ENCODE measurements at regions not wholly inside any gene's neighbourhood (a gene's known extent, or its start where the extent isn't known, plus 50 kb on each side); places are given as distances from the start of the nearest gene placed in this dataset.

DNA sequence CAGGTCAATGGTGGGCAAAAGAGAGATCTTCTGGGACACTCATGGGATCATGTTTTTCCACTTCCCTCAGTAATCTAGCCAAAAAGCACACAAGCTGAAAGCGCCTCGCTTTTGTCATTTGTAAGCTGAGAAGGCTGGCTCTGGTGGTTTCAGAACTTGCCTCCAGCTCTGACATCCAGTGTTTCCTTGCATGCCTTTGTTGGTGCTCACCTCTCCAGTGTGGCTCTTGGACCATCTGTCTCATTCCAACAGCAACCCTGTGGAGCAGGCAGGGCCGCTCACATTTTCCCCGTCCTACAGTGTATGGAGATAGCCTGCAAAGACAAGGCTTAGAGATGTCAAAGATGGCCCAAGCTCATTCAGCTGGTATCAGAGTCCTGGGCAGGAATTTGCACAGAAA lies 160.8 kb upstream of the KLF4 start (continued):
- TF ChIP-seq, protein P1, sequence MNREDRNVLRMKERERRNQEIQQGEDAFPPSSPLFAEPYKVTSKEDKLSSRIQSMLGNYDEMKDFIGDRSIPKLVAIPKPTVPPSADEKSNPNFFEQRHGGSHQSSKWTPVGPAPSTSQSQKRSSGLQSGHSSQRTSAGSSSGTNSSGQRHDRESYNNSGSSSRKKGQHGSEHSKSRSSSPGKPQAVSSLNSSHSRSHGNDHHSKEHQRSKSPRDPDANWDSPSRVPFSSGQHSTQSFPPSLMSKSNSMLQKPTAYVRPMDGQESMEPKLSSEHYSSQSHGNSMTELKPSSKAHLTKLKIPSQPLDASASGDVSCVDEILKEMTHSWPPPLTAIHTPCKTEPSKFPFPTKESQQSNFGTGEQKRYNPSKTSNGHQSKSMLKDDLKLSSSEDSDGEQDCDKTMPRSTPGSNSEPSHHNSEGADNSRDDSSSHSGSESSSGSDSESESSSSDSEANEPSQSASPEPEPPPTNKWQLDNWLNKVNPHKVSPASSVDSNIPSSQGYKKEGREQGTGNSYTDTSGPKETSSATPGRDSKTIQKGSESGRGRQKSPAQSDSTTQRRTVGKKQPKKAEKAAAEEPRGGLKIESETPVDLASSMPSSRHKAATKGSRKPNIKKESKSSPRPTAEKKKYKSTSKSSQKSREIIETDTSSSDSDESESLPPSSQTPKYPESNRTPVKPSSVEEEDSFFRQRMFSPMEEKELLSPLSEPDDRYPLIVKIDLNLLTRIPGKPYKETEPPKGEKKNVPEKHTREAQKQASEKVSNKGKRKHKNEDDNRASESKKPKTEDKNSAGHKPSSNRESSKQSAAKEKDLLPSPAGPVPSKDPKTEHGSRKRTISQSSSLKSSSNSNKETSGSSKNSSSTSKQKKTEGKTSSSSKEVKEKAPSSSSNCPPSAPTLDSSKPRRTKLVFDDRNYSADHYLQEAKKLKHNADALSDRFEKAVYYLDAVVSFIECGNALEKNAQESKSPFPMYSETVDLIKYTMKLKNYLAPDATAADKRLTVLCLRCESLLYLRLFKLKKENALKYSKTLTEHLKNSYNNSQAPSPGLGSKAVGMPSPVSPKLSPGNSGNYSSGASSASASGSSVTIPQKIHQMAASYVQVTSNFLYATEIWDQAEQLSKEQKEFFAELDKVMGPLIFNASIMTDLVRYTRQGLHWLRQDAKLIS (CRISPR knock-in tag; IDR thresholded peaks at IDR 0.05) = no peak
- TF ChIP-seq SP5 (CRISPR knock-in tag; IDR thresholded peaks at IDR 0.05; ENCODE audit: borderline replicate concordance, low read depth) (no peak), SP4 (CRISPR knock-in tag; IDR thresholded peaks at IDR 0.05) (no peak), NFE2L2 (IDR thresholded peaks at IDR 0.05; ENCODE audit: low read length) (no peak), ZNF44 (CRISPR knock-in tag; IDR thresholded peaks at IDR 0.05) (no peak), ZNF383 (CRISPR knock-in tag; IDR thresholded peaks at IDR 0.05; ENCODE audit: borderline replicate concordance) (no peak)
- TF ChIP-seq, protein P2, sequence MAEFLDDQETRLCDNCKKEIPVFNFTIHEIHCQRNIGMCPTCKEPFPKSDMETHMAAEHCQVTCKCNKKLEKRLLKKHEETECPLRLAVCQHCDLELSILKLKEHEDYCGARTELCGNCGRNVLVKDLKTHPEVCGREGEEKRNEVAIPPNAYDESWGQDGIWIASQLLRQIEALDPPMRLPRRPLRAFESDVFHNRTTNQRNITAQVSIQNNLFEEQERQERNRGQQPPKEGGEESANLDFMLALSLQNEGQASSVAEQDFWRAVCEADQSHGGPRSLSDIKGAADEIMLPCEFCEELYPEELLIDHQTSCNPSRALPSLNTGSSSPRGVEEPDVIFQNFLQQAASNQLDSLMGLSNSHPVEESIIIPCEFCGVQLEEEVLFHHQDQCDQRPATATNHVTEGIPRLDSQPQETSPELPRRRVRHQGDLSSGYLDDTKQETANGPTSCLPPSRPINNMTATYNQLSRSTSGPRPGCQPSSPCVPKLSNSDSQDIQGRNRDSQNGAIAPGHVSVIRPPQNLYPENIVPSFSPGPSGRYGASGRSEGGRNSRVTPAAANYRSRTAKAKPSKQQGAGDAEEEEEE (CRISPR knock-in tag; IDR thresholded peaks at IDR 0.05; ENCODE audit: borderline replicate concordance) = no peak

GRCh38 chr9:107648153-107648715 lies 158.7 kb upstream of the KLF4 start:
- Histone ChIP-seq H3K4me2 (ENCODE audit: low read depth, low read length) (no peak overlapping the region), H4K20me1 (ENCODE audit: insufficient read depth, low read length) (no peaks in the 10 kb centered on the region), H3K4me1 (ENCODE audit: insufficient read depth, low read length) (no peaks in the 10 kb centered on the region), H3K27me3 (ENCODE audit: control insufficient read depth in 1 of 2, insufficient read depth in 2 of 2, low read length in 2 of 2) (peaks cover 0 to 8% of the 10 kb centered on the region in 2 experiments; a peak in 1 of 5 replicates), H3K4me3 (replicated peaks in 1 of 3; ENCODE audit: insufficient read depth in 1 of 3, low read depth in 2 of 3, low read length in 3 of 3) (no peak overlapping the region), H3K27ac (ENCODE audit: extremely low read length, insufficient read depth, low read length) (no peak overlapping the region), H2AFZ (ENCODE audit: low read length) (no peak overlapping the region), H3K79me2 (ENCODE audit: insufficient read depth, low read length) (no peaks in the 10 kb centered on the region), H3K36me3 (replicated peaks in 1 of 2; ENCODE audit: control insufficient read depth in 1 of 2, insufficient read depth in 2 of 2, low read length in 2 of 2) (no peaks in the 10 kb centered on the region), H3K9ac (ENCODE audit: insufficient read depth, low read depth, low read length) (no peak overlapping the region), H3K9me3 (ENCODE audit: low read length) (no peaks in the 10 kb centered on the region)
- POLR2A ChIA-PET = no interaction called here
- ATAC-seq = no peak
- CTCF ChIA-PET (ENCODE audit: low intra/inter-chr PET ratio, low total read pairs) = no interaction called here
- 19% methylated on average over 12 of the region's 12 CpGs for WGBS (ENCODE audit: low lambda C conversion rate)
- no peak for DNase-seq (ENCODE audit: low spot score)
- in situ Hi-C loops (cut with HindIII; ENCODE audit: extremely low pct_ligation_motif_present, low pct_unique_long_range_greater_than_20kb) (no loop called here), intact Hi-C loops (cut with micrococcal nuclease; ENCODE audit: unreplicated experiment) (no loop called here)
- no TSS peak for BruUV-seq (replicated peaks)
- no peak for FAIRE-seq
- TF ChIP-seq PITX1 (CRISPR knock-in tag; IDR thresholded peaks at IDR 0.05) = no peak
- TF ChIP-seq MTF2 (CRISPR knock-in tag; IDR thresholded peaks at IDR 0.05; ENCODE audit: borderline replicate concordance) = no peak
- TF ChIP-seq NONO (IDR thresholded peaks at IDR 0.05) = no peak
- TF ChIP-seq NONO (CRISPR knock-in tag; conservative IDR thresholded peaks at IDR 0.05) = no peak
- TF ChIP-seq ZNF772 (CRISPR knock-in tag; IDR thresholded peaks at IDR 0.05) = no peak
- no peak for TF ChIP-seq NR2F1 (CRISPR knock-in tag; IDR thresholded peaks at IDR 0.05)
- no peak for TF ChIP-seq PRDM10 (CRISPR knock-in tag; IDR thresholded peaks at IDR 0.05; ENCODE audit: low read depth)
- no peak for TF ChIP-seq ZNF264 (CRISPR knock-in tag; IDR thresholded peaks at IDR 0.05)
- TF ChIP-seq JDP2 (CRISPR knock-in tag; IDR thresholded peaks at IDR 0.05; ENCODE audit: borderline replicate concordance) = no peak

All from HepG2 (cell line).